Dermis microvascular lymphatic vessel endothelial cell (primary cell): ENCODE measurements at regions not wholly inside any gene's neighbourhood (a gene's known extent, or its start where the extent isn't known, plus 50 kb on each side); places are given as distances from the start of the nearest gene placed in this dataset.

ENCODE experiments used
- DNase-seq, 2 donors: peaks; one replicate each; pipeline versions ENCODE4 v3.0.0 to v3.0.0-alpha.2; 2010; ENCODE audit warnings: low read depth in 2 of 2

GRCh38 chr14:85280074-85280473, 249.9 kb upstream of the FLRT2 start:
- DNase-seq: peak in 1 of 2 donors; percentile 54

GRCh38 chr14:85281921-85282320, 248.0 kb upstream of the FLRT2 start:
- no peak for DNase-seq

- no peak for DNase-seq
Measured at GRCh38 chr14:85288041-85288440, 241.9 kb upstream of the FLRT2 start.

GRCh38 chr14:85291731-85292130, 238.2 kb upstream of the FLRT2 start:
- no peak for DNase-seq

- no peak for DNase-seq
Measured at GRCh38 chr14:85293612-85294234, 236.2 kb upstream of the FLRT2 start.

GRCh38 chr14:85295318-85295717, 234.6 kb upstream of the FLRT2 start:
- no peak for DNase-seq

- DNase-seq: peak in 1 of 2 donors; percentile 72
Measured at GRCh38 chr14:85296456-85297210, 233.3 kb upstream of the FLRT2 start.

GRCh38 chr14:85300107-85300506, 229.8 kb upstream of the FLRT2 start:
- DNase-seq: no peak

- no peak for DNase-seq
Measured at GRCh38 chr14:85301506-85301905, 228.4 kb upstream of the FLRT2 start.

GRCh38 chr14:85306024-85306423, 223.9 kb upstream of the FLRT2 start:
- no peak for DNase-seq

- peak; percentile 93 to 97 for DNase-seq
Measured at GRCh38 chr14:85308531-85309300, 221.2 kb upstream of the FLRT2 start.

GRCh38 chr14:85310491-85311272, 219.3 kb upstream of the FLRT2 start:
- DNase-seq: peak in 1 of 2 donors; percentile 83

GRCh38 chr14:85313560-85314207, 216.3 kb upstream of the FLRT2 start:
- DNase-seq: peak in 1 of 2 donors; percentile 67

GRCh38 chr14:85315290-85315689, 214.7 kb upstream of the FLRT2 start:
- no peak for DNase-seq

GRCh38 chr14:85315733-85316290, 214.1 kb upstream of the FLRT2 start:
- no peak for DNase-seq

GRCh38 chr14:85316701-85317410, 213.1 kb upstream of the FLRT2 start:
- no peak for DNase-seq

GRCh38 chr14:85317491-85318021, 212.4 kb upstream of the FLRT2 start:
- peak in 1 of 2 donors; percentile 38 for DNase-seq

GRCh38 chr14:85319101-85319500, 210.8 kb upstream of the FLRT2 start:
- no peak for DNase-seq

GRCh38 chr14:85319998-85320630, 209.8 kb upstream of the FLRT2 start:
- DNase-seq: peak in 1 of 2 donors; percentile 95
